ENCODE measurements at regions not wholly inside any gene's neighbourhood (a gene's known extent, or its start where the extent isn't known, plus 50 kb on each side); places are given as distances from the start of the nearest gene placed in this dataset.
A peak's percentile ranks its signal among the peaks of the same experiment; 100 is the strongest.

DNA sequence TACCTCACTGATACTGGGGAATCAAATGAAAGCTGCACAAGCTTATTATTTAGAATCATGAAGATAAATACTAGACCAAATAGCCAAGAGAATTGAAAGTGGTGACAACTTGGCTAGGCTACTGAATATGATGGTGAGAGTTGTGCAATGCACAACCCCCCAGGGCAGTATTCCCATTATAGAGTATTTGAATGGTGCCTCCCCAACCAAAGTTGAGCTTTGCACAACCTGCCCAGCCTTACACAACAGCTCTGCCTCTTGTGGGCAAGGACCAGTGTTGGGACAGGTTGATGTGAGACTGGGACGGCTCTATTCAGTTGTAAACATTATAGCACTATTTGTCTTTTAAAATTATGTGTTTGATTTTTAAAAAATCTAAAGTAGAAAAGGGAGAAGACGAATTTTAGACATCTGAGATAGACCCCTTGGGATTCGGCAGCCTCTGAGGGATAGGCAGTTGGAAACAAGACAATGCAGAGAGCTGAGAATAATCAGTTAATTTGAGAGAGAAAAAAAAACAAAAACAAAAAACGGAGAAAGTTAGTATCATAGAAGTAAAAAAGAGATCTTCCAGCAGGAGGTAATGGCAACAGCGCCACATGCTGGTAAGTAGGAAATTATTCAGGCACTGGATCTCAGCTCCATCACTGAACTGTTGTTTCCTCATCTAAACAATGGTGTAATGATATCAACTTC is 91.0 kb upstream of the KCNA3 start:
- DNase-seq (ENCODE audit: low read depth), result no peak

DNA sequence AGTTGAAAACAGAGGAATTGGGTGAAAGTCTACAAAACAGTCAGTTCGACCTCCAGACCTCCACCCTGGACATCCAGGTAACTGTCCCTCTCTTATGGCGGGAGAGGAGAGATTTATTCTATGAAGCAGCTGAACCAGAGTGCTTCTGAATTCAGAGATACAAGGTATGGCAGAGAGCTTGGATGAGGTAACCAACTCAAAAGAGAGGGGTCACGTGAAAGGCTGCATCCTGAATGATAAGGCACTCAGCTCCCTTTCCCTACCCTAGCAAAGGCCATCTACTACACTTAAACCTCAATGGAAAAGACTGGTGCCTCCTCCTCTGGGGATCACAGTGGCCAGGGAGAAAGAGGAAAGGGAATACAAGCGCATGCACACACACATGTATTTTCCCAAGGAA is 88.4 kb upstream of the KCNA3 start:
- no peak for DNase-seq (ENCODE audit: low read depth)

DNA sequence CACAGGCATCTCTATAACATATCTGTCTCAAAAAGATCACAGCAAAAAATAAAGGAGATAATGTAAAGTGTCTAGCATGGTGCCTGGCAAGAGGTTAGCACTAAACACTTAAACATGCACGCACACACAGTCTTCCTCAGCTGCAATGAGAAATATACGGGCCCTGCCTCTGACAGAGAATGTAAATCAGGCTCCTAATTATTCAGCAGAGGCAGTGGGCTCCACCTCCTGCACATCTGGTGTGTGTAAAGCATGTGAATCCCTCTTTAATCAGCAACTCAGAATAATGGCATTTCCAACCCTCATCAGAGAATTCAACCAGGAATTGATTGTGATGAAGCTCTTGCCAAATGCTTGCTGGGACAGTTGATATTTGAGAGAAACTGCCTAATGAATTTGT is 85.6 kb upstream of the KCNA3 start:
- no peak for DNase-seq (ENCODE audit: low read depth)

DNA sequence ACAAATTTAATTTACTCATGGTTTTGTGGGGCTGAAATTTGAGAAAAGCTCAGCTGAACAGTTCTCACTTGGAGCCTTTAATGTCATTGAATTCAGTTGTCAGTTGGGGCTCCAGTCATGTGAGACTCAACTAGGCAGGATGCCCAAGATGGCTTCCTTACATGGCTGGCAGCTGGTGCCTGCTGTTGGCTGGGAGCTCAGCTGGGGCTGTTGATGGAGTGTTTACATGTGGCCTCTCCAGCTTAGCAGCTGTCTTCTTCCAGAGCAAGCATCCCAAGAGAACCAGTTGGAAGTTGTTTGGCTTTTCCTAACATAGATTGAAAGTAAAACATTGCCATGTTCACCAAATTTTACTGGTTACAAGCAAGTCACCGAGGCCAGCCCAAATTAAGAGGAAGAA is 81.8 kb upstream of the KCNA3 start:
- DNase-seq (ENCODE audit: low read depth), result no peak

DNA sequence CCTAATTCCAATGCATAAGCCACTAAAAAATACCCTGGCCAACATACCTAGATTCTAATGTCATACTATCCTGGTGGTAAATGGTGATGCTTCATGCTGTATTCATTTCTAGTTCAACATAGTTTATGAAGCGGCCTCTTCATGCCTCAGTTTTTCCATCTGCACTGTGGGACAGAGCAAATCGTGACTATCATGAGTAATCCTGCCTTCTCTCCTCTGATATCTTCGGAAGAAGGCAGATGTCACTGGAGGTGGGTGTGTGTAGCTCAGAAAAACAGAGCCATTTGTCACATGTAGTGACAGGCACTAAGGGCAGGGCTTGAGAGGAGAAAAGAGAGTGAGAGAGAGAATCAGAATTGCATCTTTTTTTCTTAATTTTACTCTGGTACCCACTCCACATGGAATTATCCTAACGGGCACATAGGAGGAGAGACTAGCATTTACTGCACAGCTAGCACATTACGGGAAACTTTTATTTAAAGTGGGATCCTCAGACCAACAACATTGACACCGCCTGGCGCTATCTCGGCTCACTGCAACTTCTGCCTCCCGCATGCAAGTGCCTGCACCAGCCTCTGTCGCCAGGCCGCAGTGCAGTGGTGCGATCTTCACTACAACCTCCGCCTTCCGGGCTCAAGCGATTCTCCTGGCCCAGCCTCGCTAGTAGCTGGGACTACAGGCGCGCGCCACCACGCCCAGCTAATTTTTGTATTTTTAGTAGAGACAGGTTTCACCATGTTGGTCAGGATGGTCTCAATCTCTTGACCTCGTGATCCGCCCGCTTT is 78.4 kb upstream of the KCNA3 start:
- no peak for DNase-seq (ENCODE audit: low read depth)

- DNase-seq (ENCODE audit: low read depth), result no peak
These were observed 75.8 kb upstream of the KCNA3 start for GRCh38 chr1:110750562-110750961.

- DNase-seq (ENCODE audit: low read depth), result no peak
These were observed 75.2 kb upstream of the KCNA3 start for GRCh38 chr1:110749960-110750359.

DNA sequence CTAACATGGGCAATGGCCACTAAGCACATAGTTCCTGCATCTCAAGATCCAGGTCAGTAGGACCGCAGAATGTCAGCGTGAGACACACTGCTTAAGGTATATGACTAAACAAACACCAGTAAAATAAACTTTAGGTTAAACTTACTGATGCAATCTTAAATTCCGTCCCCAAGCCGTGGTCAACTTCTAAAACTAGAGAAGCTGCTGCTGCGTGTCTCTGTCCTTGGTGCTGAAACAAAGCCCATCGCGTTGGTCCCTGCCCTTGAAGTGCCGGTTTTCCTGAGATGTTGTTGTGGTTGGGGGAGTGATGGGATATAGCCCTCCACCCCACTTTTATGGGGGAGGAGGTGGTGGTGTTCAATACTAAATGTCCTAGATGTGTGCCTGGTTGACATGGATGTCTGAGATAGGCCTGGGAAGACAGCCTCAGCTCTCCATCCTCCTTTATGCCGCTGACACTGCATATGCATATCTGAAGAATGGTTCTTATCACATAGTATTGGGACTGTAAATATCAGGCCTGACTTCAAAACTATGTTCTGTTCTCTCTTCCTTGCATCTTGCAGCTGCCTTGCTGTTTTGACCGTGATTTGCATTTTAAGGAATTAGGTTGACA is 72.0 kb upstream of the KCNA3 start:
- peak; percentile 27 for DNase-seq (ENCODE audit: low read depth)

GRCh38 chr1:110743397-110743796 is 68.7 kb upstream of the KCNA3 start:
- DNase-seq (ENCODE audit: low read depth), result no peak

DNA sequence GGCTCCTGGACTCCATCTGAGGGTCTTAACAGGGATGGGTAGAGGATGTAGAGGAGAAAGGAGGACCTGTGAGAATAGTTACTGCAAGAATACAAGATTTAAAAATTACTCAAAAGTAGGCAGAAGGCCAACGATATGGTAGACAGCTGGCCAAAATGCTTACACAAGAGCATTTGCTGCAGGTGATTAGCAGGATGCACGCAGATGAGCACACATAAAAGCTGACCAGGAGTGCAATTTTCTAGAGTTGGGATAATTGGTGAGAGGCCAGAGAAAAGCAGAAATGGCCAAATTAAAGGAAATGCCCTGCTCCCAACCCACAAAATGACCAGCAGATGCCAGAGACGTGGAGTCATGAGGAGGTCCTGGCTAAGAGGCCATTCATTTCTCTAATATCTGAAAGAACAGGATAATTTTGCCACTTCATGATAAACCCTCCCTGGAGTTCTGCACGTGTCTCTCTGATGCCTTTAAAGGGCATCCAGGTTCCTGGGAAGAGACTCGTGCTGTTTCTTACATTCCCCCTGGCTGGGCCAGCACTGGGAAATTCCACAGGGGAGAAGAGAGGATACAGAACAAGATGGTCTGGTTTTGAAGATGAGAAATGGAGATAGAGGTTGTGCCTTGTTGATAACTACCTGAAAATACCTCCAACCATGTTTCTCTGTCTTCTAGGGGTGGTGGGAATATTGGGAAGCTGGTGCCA is 62.3 kb upstream of the KCNA3 start:
- DNase-seq (ENCODE audit: low read depth), result no peak

DNA sequence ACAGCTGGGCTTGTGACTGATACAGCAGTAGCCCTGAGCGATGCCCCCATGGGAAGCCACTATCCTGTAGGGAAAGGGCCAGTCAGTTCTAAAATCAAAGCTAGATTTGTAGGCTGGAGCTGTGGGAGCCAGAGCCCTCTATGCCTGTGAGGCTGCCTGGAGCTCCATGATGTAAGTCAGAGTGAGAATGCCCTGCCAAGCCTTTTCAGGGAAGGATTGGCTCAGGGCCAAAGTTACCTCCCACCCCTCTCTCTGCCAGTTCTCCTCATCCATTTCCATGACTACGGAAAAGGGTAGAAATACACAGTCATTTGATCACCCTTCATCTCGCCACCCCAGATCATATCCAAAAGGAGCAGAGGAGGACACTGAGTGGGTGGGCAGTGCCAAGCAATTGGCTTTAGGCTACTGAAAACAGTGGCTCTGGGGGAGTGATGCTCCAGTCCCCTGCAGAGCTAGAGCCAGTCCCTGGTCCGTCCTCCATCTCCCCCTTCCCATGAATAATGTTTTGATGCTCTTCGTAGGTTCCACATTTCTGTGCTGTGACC is 59.5 kb upstream of the KCNA3 start:
- no peak for DNase-seq (ENCODE audit: low read depth)

- no peak for DNase-seq (ENCODE audit: low read depth)
These were observed 56.8 kb upstream of the KCNA3 start for GRCh38 chr1:110731529-110731928.

DNA sequence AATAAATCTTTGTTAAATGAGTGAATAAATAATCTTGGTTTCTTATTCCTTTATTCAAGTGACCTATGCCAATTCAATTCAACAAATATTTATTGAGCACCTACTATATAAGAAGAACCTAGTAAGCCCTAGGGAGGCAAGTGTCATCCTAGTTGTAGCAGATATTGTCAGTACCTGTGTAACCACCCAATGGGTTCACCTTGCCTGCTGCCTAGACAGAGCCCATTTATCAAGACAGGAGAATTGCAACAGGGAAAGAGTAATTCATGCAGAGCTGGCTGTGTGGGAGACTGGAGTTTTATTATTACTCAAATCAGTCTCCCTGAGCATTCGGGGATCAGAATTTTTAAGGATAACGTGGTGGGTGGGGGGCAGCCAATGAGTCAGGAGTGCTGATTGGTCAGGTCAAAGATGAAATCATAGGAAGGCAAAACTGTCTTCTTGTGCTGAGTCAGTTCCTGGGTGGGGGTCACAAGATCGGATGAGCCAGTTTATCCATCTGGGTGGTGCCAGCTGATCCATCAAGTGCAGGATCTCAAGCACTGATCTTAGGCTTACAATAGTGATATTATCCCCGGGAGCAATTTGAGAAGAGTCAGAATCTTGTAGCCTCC is 53.8 kb upstream of the KCNA3 start:
- DNase-seq (ENCODE audit: low read depth), result no peak

- DNase-seq (ENCODE audit: low read depth), result no peak
These were observed 52.5 kb upstream of the KCNA3 start for GRCh38 chr1:110727246-110727645.

- no peak for DNase-seq (ENCODE audit: low read depth)
These were observed 52.0 kb upstream of the KCNA3 start for GRCh38 chr1:110726755-110727154.
